WTC11 (cell line): ENCODE measurements at regions not wholly inside any gene's neighbourhood (a gene's known extent, or its start where the extent isn't known, plus 50 kb on each side); places are given as distances from the start of the nearest gene placed in this dataset.

ENCODE experiments used
- ATAC-seq: fragments of 200-7000 bp; cut with Tn5 transposase; 2 replicates; pipeline ENCODE4 v1.10.0; 2021; ENCODE audit warnings: mild to moderate bottlenecking, moderate library complexity
- CTCF ChIA-PET: fragments of 300-600 bp; sonication (Branson Sonifier 250); formaldehyde crosslinking; loops from one replicate; lab custom pipeline; 2021; ENCODE audit warnings: antibody characterized with exemption; lab: Charles Lee
- POLR2A ChIA-PET: fragments of 350-600 bp; sonication (Branson Sonifier 250); formaldehyde crosslinking; loops from one replicate; lab custom pipeline; 2021; ENCODE audit warnings: antibody characterized with exemption; lab: Charles Lee
- DNase-seq: peaks from one replicate; pipeline ENCODE4 v3.0.0; 2021; ENCODE audit warnings: low spot score
- H3K27ac Mint-ChIP-seq: 2 replicates; pipeline ENCODE4 v1.8.0; 2021; ENCODE audit warnings: mixed read lengths
- H3K27me3 Mint-ChIP-seq: 2 replicates; pipeline ENCODE4 v1.8.0; 2021; ENCODE audit warnings: low read depth, mild to moderate bottlenecking, moderate library complexity, mixed read lengths
- H3K36me3 Mint-ChIP-seq: 2 replicates; pipeline ENCODE4 v1.8.0; 2021; ENCODE audit warnings: mixed read lengths
- H3K4me1 Mint-ChIP-seq: 2 replicates; pipeline ENCODE4 v1.8.0; 2022; ENCODE audit warnings: mixed read lengths
- H3K4me3 Mint-ChIP-seq: 2 replicates; pipeline ENCODE4 v1.8.0; 2021; ENCODE audit warnings: mild to moderate bottlenecking, moderate library complexity, mixed read lengths
- H3K9me3 Mint-ChIP-seq: 2 replicates; pipeline ENCODE4 v1.8.0; 2021; ENCODE audit warnings: mixed read lengths
- AFF4 ChIP-seq: sonication (generic); formaldehyde crosslinking; IDR thresholded peaks from 2 replicates; pipeline ENCODE4 v1.8.1; 2023; ENCODE audit warnings: mild to moderate bottlenecking, missing genetic modification reagents, borderline replicate concordance
- AR ChIP-seq: fragments of 250-450 bp; sonication (Bioruptor Pico); IDR thresholded peaks from 2 replicates; pipeline ENCODE4 v1.9.0; 2021; ENCODE audit warnings: mild to moderate bottlenecking
- ATF6 ChIP-seq: sonication (generic); formaldehyde crosslinking; IDR thresholded peaks from 2 replicates; pipeline ENCODE4 v1.8.1; 2023; ENCODE audit warnings: mild to moderate bottlenecking, missing genetic modification reagents
- CREM ChIP-seq: sonication (generic); formaldehyde crosslinking; IDR thresholded peaks from 2 replicates; pipeline ENCODE4 v1.8.1; 2022; ENCODE audit warnings: mild to moderate bottlenecking, missing genetic modification reagents, moderate library complexity
- GRHL2 ChIP-seq: fragments of 250-450 bp; sonication (Bioruptor Pico); IDR thresholded peaks from 2 replicates; pipeline ENCODE4 v1.8.0; 2022; ENCODE audit warnings: mild to moderate bottlenecking, moderate library complexity; ENCODE audit not compliant: insufficient replicate concordance, severe bottlenecking
- HMGA2 ChIP-seq: fragments of 250-450 bp; sonication (Bioruptor Pico); IDR thresholded peaks from 2 replicates; pipeline ENCODE4 v1.4.0; 2021; ENCODE audit warnings: mild to moderate bottlenecking, moderate library complexity
- MYBL2 ChIP-seq: sonication (generic); formaldehyde crosslinking; IDR thresholded peaks from 2 replicates; pipeline ENCODE4 v1.8.1; 2023; ENCODE audit warnings: mild to moderate bottlenecking, moderate library complexity, missing genetic modification reagents
- NFE2L1 ChIP-seq: sonication (generic); formaldehyde crosslinking; IDR thresholded peaks from 2 replicates; pipeline ENCODE4 v1.8.1; 2023; ENCODE audit warnings: missing genetic modification reagents
- NR2C2 ChIP-seq: sonication (generic); formaldehyde crosslinking; IDR thresholded peaks from 2 replicates; pipeline ENCODE4 v1.8.0; 2022; ENCODE audit warnings: mild to moderate bottlenecking, missing genetic modification reagents
- OVOL2 ChIP-seq: fragments of 250-450 bp; sonication (Bioruptor Pico); IDR thresholded peaks from 2 replicates; pipeline ENCODE4 v1.9.0; 2021; ENCODE audit warnings: mild to moderate bottlenecking, borderline replicate concordance
- RELA ChIP-seq: sonication (generic); formaldehyde crosslinking; IDR thresholded peaks from 2 replicates; pipeline ENCODE4 v1.8.1; 2022; ENCODE audit warnings: missing genetic modification reagents, mild to moderate bottlenecking, borderline replicate concordance
- SP1 ChIP-seq: sonication (generic); formaldehyde crosslinking; conservative IDR thresholded peaks from 2 replicates; pipeline ENCODE4 v1.8.1; 2022; ENCODE audit warnings: missing genetic modification reagents
- USF2 ChIP-seq: sonication (generic); formaldehyde crosslinking; IDR thresholded peaks from 2 replicates; pipeline ENCODE4 v1.8.1; 2023; ENCODE audit warnings: mild to moderate bottlenecking, missing genetic modification reagents, moderate library complexity
- ZNF138 ChIP-seq: sonication (generic); formaldehyde crosslinking; conservative IDR thresholded peaks from 2 replicates; pipeline ENCODE4 v1.8.1; 2022; ENCODE audit warnings: mild to moderate bottlenecking, moderate library complexity, missing genetic modification reagents
- ZNF512 ChIP-seq: sonication (generic); formaldehyde crosslinking; IDR thresholded peaks from 2 replicates; pipeline ENCODE4 v1.8.1; 2022; ENCODE audit warnings: missing genetic modification reagents, borderline replicate concordance

GRCh38 chr18:77334876-77335275, 85.2 kb downstream of the GALR1 start (continued):
- TF ChIP-seq NR2C2 (no peak), NFE2L1 (no peak)

GRCh38 chr18:77337604-77338003, 88.0 kb downstream of the GALR1 start:
- H3K27ac Mint-ChIP-seq: no peak overlapping the region
- DNase-seq (no peak), ATAC-seq (no peak)
- H3K27me3 Mint-ChIP-seq: no peaks in the 10 kb centered on the region; the same call in 1 of the 2 replicates
- POLR2A ChIA-PET: no interaction called here
- peaks cover 3% of the 10 kb centered on the region for H3K36me3 Mint-ChIP-seq
- H3K9me3 Mint-ChIP-seq: peaks cover 23% of the 10 kb centered on the region
- no peak overlapping the region for H3K4me3 Mint-ChIP-seq
- CTCF ChIA-PET: no interaction called here
- H3K4me1 Mint-ChIP-seq: peaks cover 18% of the 10 kb centered on the region
- TF ChIP-seq RELA (CRISPR knock-in tag): no peak
- TF ChIP-seq HMGA2: no peak
- no peak for TF ChIP-seq ATF6 (CRISPR knock-in tag)
- TF ChIP-seq AR (CRISPR knock-in tag): no peak
- no peak for TF ChIP-seq SP1
- no peak for TF ChIP-seq OVOL2
- TF ChIP-seq GRHL2 (CRISPR knock-in tag): no peak
- TF ChIP-seq ZNF138: no peak
- TF ChIP-seq USF2: no peak
- TF ChIP-seq MYBL2 (CRISPR knock-in tag): no peak
- no peak for TF ChIP-seq CREM (CRISPR knock-in tag)
- TF ChIP-seq ZNF512 (CRISPR knock-in tag): no peak
- no peak for TF ChIP-seq AFF4 (CRISPR knock-in tag)
- TF ChIP-seq, all 79 proteins: peak for 0
